ENCODE measurements at regions not wholly inside any gene's neighbourhood (a gene's known extent, or its start where the extent isn't known, plus 50 kb on each side); places are given as distances from the start of the nearest gene placed in this dataset.
"Not testable (repeated sequence)": the region's sequence is repeated elsewhere in the genome, so short reads cannot be mapped to it uniquely, and the experiment has no call there.

DNA sequence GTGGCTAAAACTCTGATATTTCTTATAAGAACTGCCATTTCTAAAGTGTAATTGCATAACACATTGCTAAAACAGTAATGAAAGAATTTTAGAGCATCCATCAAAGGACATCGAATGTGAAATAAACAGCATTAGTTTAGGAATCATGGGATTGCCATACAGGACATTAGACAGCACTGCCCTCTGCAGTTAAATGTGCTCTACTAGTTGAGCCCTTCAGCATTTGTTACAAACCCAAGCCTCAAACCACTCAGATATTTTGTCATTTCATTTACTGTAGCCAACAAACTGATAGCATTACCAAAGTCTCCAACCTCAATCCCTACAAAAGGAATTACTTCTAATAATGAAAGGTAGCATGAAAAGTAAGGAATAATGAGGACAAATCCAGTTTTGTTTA, 116.8 kb upstream of the COX7C start:
- TF ChIP-seq, protein P1, sequence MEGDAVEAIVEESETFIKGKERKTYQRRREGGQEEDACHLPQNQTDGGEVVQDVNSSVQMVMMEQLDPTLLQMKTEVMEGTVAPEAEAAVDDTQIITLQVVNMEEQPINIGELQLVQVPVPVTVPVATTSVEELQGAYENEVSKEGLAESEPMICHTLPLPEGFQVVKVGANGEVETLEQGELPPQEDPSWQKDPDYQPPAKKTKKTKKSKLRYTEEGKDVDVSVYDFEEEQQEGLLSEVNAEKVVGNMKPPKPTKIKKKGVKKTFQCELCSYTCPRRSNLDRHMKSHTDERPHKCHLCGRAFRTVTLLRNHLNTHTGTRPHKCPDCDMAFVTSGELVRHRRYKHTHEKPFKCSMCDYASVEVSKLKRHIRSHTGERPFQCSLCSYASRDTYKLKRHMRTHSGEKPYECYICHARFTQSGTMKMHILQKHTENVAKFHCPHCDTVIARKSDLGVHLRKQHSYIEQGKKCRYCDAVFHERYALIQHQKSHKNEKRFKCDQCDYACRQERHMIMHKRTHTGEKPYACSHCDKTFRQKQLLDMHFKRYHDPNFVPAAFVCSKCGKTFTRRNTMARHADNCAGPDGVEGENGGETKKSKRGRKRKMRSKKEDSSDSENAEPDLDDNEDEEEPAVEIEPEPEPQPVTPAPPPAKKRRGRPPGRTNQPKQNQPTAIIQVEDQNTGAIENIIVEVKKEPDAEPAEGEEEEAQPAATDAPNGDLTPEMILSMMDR (IDR thresholded peaks at IDR 0.05; ENCODE audit: extremely low read depth, missing control alignments): no peak
- no peak for DNase-seq (ENCODE audit: low spot score)

DNA sequence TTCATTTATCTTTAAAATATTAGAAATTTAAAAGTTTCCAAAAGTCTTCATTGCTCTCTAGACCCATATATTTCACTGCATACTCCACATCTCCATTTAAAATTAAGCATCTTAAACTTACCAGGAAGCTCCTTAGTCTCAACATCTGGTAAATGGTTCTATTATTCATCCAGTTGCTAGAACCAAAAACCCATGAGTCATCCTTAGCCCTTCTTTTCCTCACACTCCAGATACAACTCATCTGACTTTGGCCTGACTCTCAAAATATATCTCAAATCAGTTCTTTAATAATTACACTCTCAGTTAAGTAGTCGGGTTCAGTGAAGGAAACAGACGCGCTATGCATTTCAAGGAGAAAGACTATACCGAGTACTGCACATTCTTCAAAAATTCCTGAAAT, 110.2 kb upstream of the COX7C start:
- no peak for DNase-seq (ENCODE audit: low spot score)
- TF ChIP-seq, protein P1 (IDR thresholded peaks at IDR 0.05; ENCODE audit: extremely low read depth, missing control alignments): no peak

DNA sequence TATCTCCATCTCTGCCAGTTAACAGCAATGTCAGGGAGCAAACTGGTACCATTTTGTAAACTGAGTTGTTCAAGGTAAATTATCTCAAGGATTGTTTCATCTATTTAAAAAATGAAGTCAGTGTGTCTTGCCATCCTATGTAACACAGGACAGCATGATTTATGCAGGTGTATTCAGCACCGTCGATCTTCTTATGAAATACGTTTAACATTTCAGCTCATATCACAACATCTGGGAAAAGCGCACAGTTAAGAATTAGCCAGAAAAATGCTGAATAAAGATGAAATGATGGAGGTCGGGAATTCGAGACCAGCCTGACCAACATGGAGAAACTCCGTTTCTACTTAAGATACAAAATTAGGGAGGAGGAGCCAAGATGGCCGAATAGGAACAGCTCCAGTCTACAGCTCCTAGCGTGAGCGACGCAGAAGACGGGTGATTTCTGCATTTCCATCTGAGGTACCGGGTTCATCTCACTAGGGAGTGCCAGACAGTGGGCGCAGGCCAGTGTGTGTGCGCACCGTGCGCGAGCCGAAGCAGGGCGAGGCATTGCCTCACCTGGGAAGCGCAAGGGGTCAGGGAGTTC, 107.3 kb upstream of the COX7C start:
- DNase-seq (ENCODE audit: low spot score): not testable (repeated sequence)

DNA sequence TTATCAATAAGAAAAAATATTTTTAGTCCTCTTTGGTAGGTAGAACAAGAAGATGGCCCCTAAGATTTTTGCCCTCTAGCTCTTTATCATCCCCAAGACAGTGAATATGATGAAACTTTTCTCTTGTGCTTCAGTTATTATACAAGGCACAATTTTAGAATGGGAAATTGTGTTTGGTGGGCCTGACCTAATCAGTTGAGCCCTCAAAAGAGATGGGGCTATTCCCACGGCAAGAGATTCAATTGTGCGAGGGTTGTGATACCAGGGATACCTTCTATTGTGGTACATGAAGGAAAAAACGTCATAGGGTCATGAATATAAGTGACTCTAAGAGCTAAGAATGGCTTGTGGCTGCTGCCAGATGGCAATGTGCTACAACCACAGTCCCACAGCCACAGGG, 94.0 kb upstream of the COX7C start:
- TF ChIP-seq, protein P1 (IDR thresholded peaks at IDR 0.05; ENCODE audit: extremely low read depth, missing control alignments): no peak
- DNase-seq (ENCODE audit: low spot score): no peak

DNA sequence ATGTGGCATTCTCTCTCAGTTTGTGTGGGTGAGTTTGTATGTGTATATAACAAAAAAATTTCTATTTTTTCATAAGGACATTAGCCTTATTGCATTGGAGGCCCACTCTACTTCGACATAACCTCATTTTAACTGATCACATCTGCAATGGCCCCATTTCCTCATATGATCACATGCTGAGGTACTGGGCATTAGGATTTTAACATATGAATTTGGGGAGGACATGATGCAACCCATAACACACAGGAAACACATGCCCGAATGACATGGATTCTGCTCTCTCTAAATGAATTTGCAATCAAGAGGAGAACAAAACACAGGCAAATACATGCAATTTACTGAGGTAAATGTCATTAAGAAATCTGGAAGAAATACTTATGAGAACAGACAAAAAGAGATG, 92.1 kb upstream of the COX7C start:
- TF ChIP-seq, protein P1 (IDR thresholded peaks at IDR 0.05; ENCODE audit: extremely low read depth, missing control alignments): no peak

DNA sequence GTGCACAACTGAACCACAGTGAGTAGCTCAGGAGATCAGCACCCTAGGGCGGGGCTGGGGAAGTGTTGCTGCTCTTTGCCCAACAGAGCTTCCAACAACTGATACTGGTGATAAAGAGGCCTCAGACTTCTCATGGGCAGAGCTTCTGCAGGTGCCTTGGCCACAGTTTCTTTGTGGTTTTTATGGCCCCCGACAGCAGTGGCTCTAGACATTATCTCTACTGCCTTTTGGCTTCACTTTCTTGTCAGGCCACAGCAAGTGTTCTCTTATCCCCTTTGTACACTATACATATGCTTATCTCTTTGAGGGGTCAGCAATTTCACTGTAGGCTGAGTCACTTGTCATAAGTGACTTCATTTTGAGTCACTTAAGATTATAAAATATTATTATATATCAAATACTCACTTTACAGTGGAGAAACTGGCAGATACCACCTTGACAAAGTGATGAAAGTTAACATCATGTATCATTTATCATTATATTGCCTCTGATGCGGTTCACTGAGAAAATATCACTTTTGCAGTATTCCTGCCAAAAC, 90.9 kb upstream of the COX7C start:
- TF ChIP-seq, protein P1 (IDR thresholded peaks at IDR 0.05; ENCODE audit: extremely low read depth, missing control alignments): no peak
- no peak for DNase-seq (ENCODE audit: low spot score)

More for the DNA sequence above, 92.1 kb upstream of the COX7C start:
- no peak for DNase-seq (ENCODE audit: low spot score)

DNA sequence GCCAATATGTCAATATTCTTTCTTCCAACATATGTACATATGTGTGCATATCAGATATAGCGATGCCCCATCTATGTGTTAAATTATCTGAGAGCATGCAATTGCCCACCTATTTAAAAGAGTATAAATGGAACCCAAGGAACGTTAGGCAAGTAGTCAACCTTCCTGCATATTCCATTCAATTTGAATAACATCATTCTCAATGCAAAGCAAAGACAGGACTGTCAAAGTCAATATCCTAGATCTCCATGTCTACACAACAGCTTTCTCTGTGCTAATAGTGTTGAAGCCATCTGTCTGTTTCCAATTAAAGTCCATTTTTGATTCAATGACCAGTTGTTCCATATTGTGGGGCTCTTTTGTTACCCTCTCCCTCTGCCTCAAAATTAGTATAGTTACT, 85.3 kb upstream of the COX7C start:
- TF ChIP-seq, protein P1 (IDR thresholded peaks at IDR 0.05; ENCODE audit: extremely low read depth, missing control alignments): no peak
- no peak for DNase-seq (ENCODE audit: low spot score)

DNA sequence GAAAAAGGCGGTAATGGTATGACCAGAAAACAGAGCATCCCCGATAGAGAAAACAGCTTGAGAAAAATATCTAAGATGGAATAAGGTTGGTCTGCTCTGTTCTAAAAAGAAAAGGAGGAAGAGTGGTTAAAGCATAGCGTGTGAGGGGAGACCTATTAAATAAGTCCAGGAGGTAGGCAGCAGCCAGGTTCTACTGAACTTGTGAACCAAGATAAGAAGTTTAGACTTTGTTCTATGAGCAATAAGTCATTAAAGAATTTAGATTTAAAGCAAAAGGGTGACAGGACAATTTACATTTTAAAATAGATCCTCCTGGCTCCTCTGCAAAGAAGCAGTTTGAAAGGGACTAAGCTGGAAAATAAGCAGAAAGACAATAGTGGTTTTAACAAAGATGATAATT, 81.3 kb upstream of the COX7C start:
- no peak for DNase-seq (ENCODE audit: low spot score)
- TF ChIP-seq, protein P1 (IDR thresholded peaks at IDR 0.05; ENCODE audit: extremely low read depth, missing control alignments): no peak
